Loucy (cell line): ENCODE measurements at regions not wholly inside any gene's neighbourhood (a gene's known extent, or its start where the extent isn't known, plus 50 kb on each side); places are given as distances from the start of the nearest gene placed in this dataset.
"Not testable (repeated sequence)": the region's sequence is repeated elsewhere in the genome, so short reads cannot be mapped to it uniquely, and the experiment has no call there.

Experiments
- H2AFZ ChIP-seq: fragments of 200-600 bp; sonication (generic); 2 replicates; pipeline ENCODE4 v1.6.0; 2016; ENCODE audit warnings: antibody characterized with exemption, mild to moderate bottlenecking, low read length, moderate library complexity
- H3F3A ChIP-seq: fragments of 200-600 bp; 2 replicates; pipeline ENCODE4 v1.6.0; 2016; ENCODE audit warnings: antibody characterized with exemption, low read depth, mild to moderate bottlenecking
- H3K27me3 ChIP-seq: fragments of 200-600 bp; sonication (generic); 2 replicates; pipeline ENCODE4 v1.6.1; 2014; ENCODE audit warnings: low read length, mild to moderate bottlenecking; ENCODE audit not compliant: insufficient read depth, poor library complexity, severe bottlenecking
- H3K36me3 ChIP-seq: fragments of 200-600 bp; sonication (generic); 2 replicates; pipeline ENCODE4 v1.6.1; 2016; ENCODE audit warnings: low read length; ENCODE audit not compliant: insufficient read depth
- H3K4me1 ChIP-seq: fragments of 200-600 bp; sonication (generic); 2 replicates; pipeline ENCODE4 v1.5.1; 2014; ENCODE audit warnings: low read length, mild to moderate bottlenecking; ENCODE audit not compliant: insufficient read depth, poor library complexity, severe bottlenecking
- H3K4me2 ChIP-seq: fragments of 200-600 bp; sonication (generic); 2 replicates; pipeline ENCODE4 v1.6.0; 2014; ENCODE audit warnings: antibody characterized with exemption, low read length, low read depth, mild to moderate bottlenecking; ENCODE audit not compliant: poor library complexity, severe bottlenecking
- H3K4me3 ChIP-seq: fragments of 200-600 bp; sonication (generic); 2 replicates; pipeline ENCODE4 v1.5.1; 2014; ENCODE audit warnings: low read length, mild to moderate bottlenecking, mixed read lengths; ENCODE audit not compliant: poor library complexity, severe bottlenecking
- H3K79me2 ChIP-seq: fragments of 200-600 bp; sonication (generic); 2 replicates; pipeline ENCODE4 v1.6.1; 2014; ENCODE audit warnings: low read length; ENCODE audit not compliant: insufficient read depth
- H3K9ac ChIP-seq: fragments of 200-600 bp; sonication (generic); 2 replicates; pipeline ENCODE4 v1.6.0; 2014; ENCODE audit warnings: mild to moderate bottlenecking, low read depth, low read length, moderate library complexity; ENCODE audit not compliant: poor library complexity, severe bottlenecking
- H3K9me2 ChIP-seq: fragments of 200-600 bp; sonication (generic); replicated peaks from 2 replicates; pipeline ENCODE4 v1.6.1; 2016; ENCODE audit warnings: low read depth, low read length, mixed read lengths
- H3K9me3 ChIP-seq: fragments of 200-600 bp; sonication (generic); 2 replicates; pipeline ENCODE4 v1.6.1; 2014; ENCODE audit warnings: mild to moderate bottlenecking, antibody characterized with exemption, low read length, low read depth; ENCODE audit not compliant: insufficient read depth
- H4K20me1 ChIP-seq: fragments of 200-600 bp; sonication (generic); 2 replicates; pipeline ENCODE4 v1.6.0; 2014; ENCODE audit warnings: antibody characterized with exemption, low read length, mild to moderate bottlenecking; ENCODE audit not compliant: insufficient read depth, poor library complexity, severe bottlenecking
- CTCF ChIP-seq: fragments of 200-600 bp; sonication (generic); conservative IDR thresholded peaks from 2 replicates; pipeline ENCODE4 v1.5.1; 2014; ENCODE audit warnings: mild to moderate bottlenecking, antibody characterized with exemption, low read length
- EZH2phosphoT487 ChIP-seq: fragments of 200-600 bp; IDR thresholded peaks from 2 replicates; pipeline ENCODE4 v1.6.1; 2018; ENCODE audit warnings: antibody characterized with exemption, mild to moderate bottlenecking, moderate library complexity, borderline replicate concordance

- Histone ChIP-seq H3K4me2 (no peak overlapping the region), H3K9me3 (no peaks in the 10 kb centered on the region), H3K4me1 (no peaks in the 10 kb centered on the region), H3K9me2 (no peaks in the 10 kb centered on the region), H3K79me2 (no peaks in the 10 kb centered on the region), H2AFZ (no peak overlapping the region), H3K27me3 (no peaks in the 10 kb centered on the region), H4K20me1 (no peaks in the 10 kb centered on the region), H3K36me3 (no peaks in the 10 kb centered on the region), H3K9ac (no peak overlapping the region), H3F3A (no peaks in the 10 kb centered on the region), H3K4me3 (no peak overlapping the region)
- TF ChIP-seq EZH2phosphoT487: no peak
- TF ChIP-seq CTCF: no peak
Observed at GRCh38 chr5:158045696-158046095, 186.8 kb upstream of the CLINT1 start.

GRCh38 chr5:158039911-158040347 is 181.0 kb upstream of the CLINT1 start:
- Histone ChIP-seq H3K4me1 (no peaks in the 10 kb centered on the region), H3K9ac (no peak overlapping the region), H2AFZ (no peak overlapping the region)

GRCh38 chr5:158039441-158039840 is 180.5 kb upstream of the CLINT1 start:
- no peaks in the 10 kb centered on the region for H3K36me3 ChIP-seq
- H2AFZ ChIP-seq: no peak overlapping the region
- no peak overlapping the region for H3K4me2 ChIP-seq
- TF ChIP-seq CTCF: no peak
- TF ChIP-seq EZH2phosphoT487: no peak
- H3K27me3 ChIP-seq: no peaks in the 10 kb centered on the region
- no peak overlapping the region for H3K9ac ChIP-seq
- H3K4me1 ChIP-seq: no peaks in the 10 kb centered on the region
- no peak overlapping the region for H3K4me3 ChIP-seq
- H3K79me2 ChIP-seq: no peaks in the 10 kb centered on the region
- no peaks in the 10 kb centered on the region for H3F3A ChIP-seq
- no peaks in the 10 kb centered on the region for H3K9me3 ChIP-seq
- no peaks in the 10 kb centered on the region for H4K20me1 ChIP-seq
- H3K9me2 ChIP-seq: no peaks in the 10 kb centered on the region

More at GRCh38 chr5:158039911-158040347, 181.0 kb upstream of the CLINT1 start:
- no peaks in the 10 kb centered on the region for H3K9me2 ChIP-seq
- H3K27me3 ChIP-seq: no peaks in the 10 kb centered on the region
- no peak overlapping the region for H3K4me2 ChIP-seq
- H3K9me3 ChIP-seq: no peaks in the 10 kb centered on the region
- no peaks in the 10 kb centered on the region for H3K36me3 ChIP-seq
- TF ChIP-seq EZH2phosphoT487 (no peak), CTCF (no peak)
- H4K20me1 ChIP-seq: no peaks in the 10 kb centered on the region
- H3F3A ChIP-seq: no peaks in the 10 kb centered on the region
- no peak overlapping the region for H3K4me3 ChIP-seq
- H3K79me2 ChIP-seq: no peaks in the 10 kb centered on the region

- not testable (repeated sequence) for H3K27me3 ChIP-seq, H3F3A ChIP-seq, H4K20me1 ChIP-seq, H3K9ac ChIP-seq, H3K9me3 ChIP-seq, H3K36me3 ChIP-seq, H3K4me1 ChIP-seq, H3K4me3 ChIP-seq, H3K79me2 ChIP-seq, H3K9me2 ChIP-seq, H2AFZ ChIP-seq, H3K4me2 ChIP-seq
Observed at GRCh38 chr5:158036983-158037595, 178.1 kb upstream of the CLINT1 start.

GRCh38 chr5:158034586-158034985 is 175.6 kb upstream of the CLINT1 start:
- not testable (repeated sequence) for H3F3A ChIP-seq, H2AFZ ChIP-seq, H3K9me3 ChIP-seq, H3K4me3 ChIP-seq, H3K4me1 ChIP-seq, H3K27me3 ChIP-seq, H3K9me2 ChIP-seq, H3K36me3 ChIP-seq, H3K79me2 ChIP-seq, H3K9ac ChIP-seq, H3K4me2 ChIP-seq, H4K20me1 ChIP-seq
